NOMO-1 treated with dmso at 0.1 percent for 144 hours (cell line): ENCODE measurements at regions not wholly inside any gene's neighbourhood (a gene's known extent, or its start where the extent isn't known, plus 50 kb on each side); places are given as distances from the start of the nearest gene placed in this dataset.

Source experiments
- DNase-seq: peaks from one replicate; lab custom pipeline; 2025; ENCODE audit not compliant: unreplicated experiment; lab: John Stamatoyannopoulos, UW

GRCh38 chr4:111464251-111465045 is 680.8 kb upstream of the FAM241A start:
- no peak for DNase-seq

GRCh38 chr4:111466811-111467604 is 678.2 kb upstream of the FAM241A start:
- DNase-seq: no peak

- DNase-seq: no peak
These were observed 670.3 kb upstream of the FAM241A start for GRCh38 chr4:111475001-111475400.

- DNase-seq: no peak
These were observed 669.6 kb upstream of the FAM241A start for GRCh38 chr4:111475666-111476065.

GRCh38 chr4:111480510-111480909 is 664.7 kb upstream of the FAM241A start:
- no peak for DNase-seq

GRCh38 chr4:111483375-111484169 is 661.7 kb upstream of the FAM241A start:
- DNase-seq: no peak

- no peak for DNase-seq
These were observed 652.8 kb upstream of the FAM241A start for GRCh38 chr4:111492496-111492895.

GRCh38 chr4:111494471-111494870 is 650.8 kb upstream of the FAM241A start:
- DNase-seq: no peak

- no peak for DNase-seq
These were observed 650.3 kb upstream of the FAM241A start for GRCh38 chr4:111494971-111495370.

GRCh38 chr4:111499291-111499690 is 646.0 kb upstream of the FAM241A start:
- no peak for DNase-seq

- no peak for DNase-seq
These were observed 645.5 kb upstream of the FAM241A start for GRCh38 chr4:111499706-111500105.

- DNase-seq: no peak
These were observed 644.4 kb upstream of the FAM241A start for GRCh38 chr4:111500858-111501257.

- DNase-seq: no peak
These were observed 643.3 kb upstream of the FAM241A start for GRCh38 chr4:111501946-111502345.

GRCh38 chr4:111502626-111503025 is 642.6 kb upstream of the FAM241A start:
- no peak for DNase-seq

GRCh38 chr4:111506706-111507105 is 638.5 kb upstream of the FAM241A start:
- DNase-seq: no peak

- DNase-seq: no peak
These were observed 634.7 kb upstream of the FAM241A start for GRCh38 chr4:111510535-111510934.

- DNase-seq: no peak
These were observed 633.0 kb upstream of the FAM241A start for GRCh38 chr4:111512081-111512783.

GRCh38 chr4:111519683-111520082 is 625.6 kb upstream of the FAM241A start:
- no peak for DNase-seq

GRCh38 chr4:111530446-111530845 is 614.8 kb upstream of the FAM241A start:
- no peak for DNase-seq

GRCh38 chr4:111535792-111536191 is 609.5 kb upstream of the FAM241A start:
- no peak for DNase-seq

GRCh38 chr4:111537165-111537564 is 608.1 kb upstream of the FAM241A start:
- DNase-seq: no peak
